Eye (tissue), 1 donor: ENCODE measurements at regions not wholly inside any gene's neighbourhood (a gene's known extent, or its start where the extent isn't known, plus 50 kb on each side); places are given as distances from the start of the nearest gene placed in this dataset.
"Not testable (repeated sequence)": the region's sequence is repeated elsewhere in the genome, so short reads cannot be mapped to it uniquely, and the experiment has no call there.

ENCODE experiments used
- DNase-seq: peaks from one replicate; pipeline ENCODE4 v3.0.0-alpha.2; 2015

- DNase-seq, result peak; percentile 23
Observed at GRCh38 chr5:86461169-86461956, 156.4 kb upstream of the COX7C start.

DNA sequence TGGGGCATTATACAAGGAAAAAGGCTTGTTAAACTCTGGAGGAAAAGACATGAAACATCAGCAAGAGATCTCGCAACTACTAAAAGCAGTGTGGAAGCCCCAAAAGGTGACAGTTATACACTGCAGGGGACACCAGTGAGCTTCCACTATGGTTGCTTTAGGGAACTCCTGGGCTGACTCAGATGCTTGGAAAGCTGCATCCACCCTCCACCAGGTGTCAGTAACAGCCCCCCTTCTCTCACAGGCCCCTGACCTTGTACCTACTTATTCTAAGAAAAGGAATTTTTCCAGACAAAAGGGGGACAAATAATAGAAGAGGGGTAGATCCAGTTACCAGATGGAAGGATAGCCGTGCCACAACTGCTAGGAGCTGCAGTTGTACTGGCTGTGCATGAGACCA is 154.4 kb upstream of the COX7C start:
- DNase-seq, result no peak

DNA sequence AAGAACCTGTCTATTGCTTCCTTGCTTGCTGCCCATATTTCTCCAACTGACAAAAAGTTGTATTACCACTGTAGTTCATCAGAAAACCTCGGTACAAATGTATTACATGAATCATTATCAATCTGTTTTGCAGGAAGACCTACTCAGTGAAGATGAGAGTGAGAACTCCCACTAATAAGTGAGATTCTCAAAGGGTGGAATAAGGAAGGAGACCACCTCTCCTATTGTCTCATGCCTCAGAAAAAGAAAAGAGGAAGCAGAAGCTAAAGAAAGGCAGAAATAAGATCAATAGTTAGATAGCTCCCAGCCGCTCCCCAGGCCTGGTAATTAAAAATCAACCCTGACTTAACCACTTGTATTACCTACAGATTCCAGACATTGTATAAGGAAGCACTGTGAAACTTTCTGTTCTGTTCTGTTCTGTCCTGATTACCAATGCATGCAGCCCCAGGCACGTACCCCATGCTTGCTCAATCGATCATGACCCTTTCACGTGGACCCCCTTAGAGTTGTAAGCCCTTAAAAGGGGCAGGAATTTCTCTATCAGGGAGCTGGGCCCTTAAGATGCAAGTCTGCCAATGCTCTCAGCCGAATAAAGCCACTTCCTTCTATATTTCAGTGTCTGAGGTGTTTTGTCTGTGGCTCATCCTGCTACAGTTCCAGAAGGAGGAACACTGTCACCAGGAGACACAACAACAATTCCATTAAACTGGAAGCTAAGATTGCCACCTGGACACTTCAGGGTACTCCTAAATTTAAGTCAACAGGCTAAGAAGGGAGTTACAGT is 152.5 kb upstream of the COX7C start:
- DNase-seq, result no peak

DNA sequence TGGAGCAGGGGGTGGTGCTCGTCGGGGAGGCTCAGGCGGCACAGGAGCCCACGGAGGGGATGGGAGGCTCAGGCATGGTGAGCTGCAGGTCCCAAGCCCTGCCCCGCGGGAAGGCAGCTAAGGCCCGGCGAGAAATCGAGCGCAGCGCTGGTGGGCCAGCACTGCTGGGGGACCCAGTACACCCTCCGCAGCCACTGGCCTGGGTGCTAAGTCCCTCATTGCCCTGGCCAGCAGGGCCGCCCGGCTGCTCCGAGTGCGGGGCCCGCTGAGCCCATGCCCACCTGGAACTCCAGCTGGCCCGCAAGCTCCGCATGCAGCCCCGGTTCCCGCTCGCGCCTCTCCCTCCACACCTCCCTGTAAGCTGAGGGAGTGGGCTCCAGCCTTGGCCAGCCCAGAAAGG is 151.0 kb upstream of the COX7C start:
- DNase-seq, result not testable (repeated sequence)

DNA sequence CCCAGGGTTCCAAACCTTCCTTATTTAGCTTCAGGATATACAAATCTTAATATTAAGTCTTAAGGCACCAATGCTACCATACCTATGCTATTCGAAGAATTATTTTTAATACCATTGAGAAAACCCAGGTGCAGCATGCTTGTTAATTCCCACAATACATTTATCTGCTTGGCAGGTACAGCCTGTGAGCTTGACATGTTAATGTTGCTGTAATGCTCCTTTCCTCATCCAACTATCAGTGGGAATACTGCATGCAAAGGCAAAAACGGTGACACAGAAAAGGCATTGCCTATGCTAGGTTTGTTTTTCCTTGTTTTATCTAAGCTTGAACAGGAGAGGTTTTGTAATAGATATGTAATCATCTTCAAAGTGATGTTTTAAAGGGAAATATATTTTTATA is 135.7 kb upstream of the COX7C start:
- no peak for DNase-seq

GRCh38 chr5:86493777-86494176 is 124.0 kb upstream of the COX7C start:
- DNase-seq, result no peak

- peak; percentile 4 for DNase-seq
Observed at GRCh38 chr5:86500947-86501346, 116.8 kb upstream of the COX7C start.

GRCh38 chr5:86507574-86507973 is 110.2 kb upstream of the COX7C start:
- DNase-seq, result no peak

- not testable (repeated sequence) for DNase-seq
Observed at GRCh38 chr5:86510330-86510915, 107.3 kb upstream of the COX7C start.

- DNase-seq, result no peak
Observed at GRCh38 chr5:86523718-86524117, 94.0 kb upstream of the COX7C start.

DNA sequence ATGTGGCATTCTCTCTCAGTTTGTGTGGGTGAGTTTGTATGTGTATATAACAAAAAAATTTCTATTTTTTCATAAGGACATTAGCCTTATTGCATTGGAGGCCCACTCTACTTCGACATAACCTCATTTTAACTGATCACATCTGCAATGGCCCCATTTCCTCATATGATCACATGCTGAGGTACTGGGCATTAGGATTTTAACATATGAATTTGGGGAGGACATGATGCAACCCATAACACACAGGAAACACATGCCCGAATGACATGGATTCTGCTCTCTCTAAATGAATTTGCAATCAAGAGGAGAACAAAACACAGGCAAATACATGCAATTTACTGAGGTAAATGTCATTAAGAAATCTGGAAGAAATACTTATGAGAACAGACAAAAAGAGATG is 92.1 kb upstream of the COX7C start:
- no peak for DNase-seq

DNA sequence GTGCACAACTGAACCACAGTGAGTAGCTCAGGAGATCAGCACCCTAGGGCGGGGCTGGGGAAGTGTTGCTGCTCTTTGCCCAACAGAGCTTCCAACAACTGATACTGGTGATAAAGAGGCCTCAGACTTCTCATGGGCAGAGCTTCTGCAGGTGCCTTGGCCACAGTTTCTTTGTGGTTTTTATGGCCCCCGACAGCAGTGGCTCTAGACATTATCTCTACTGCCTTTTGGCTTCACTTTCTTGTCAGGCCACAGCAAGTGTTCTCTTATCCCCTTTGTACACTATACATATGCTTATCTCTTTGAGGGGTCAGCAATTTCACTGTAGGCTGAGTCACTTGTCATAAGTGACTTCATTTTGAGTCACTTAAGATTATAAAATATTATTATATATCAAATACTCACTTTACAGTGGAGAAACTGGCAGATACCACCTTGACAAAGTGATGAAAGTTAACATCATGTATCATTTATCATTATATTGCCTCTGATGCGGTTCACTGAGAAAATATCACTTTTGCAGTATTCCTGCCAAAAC is 90.9 kb upstream of the COX7C start:
- no peak for DNase-seq

- peak; percentile 9 for DNase-seq
Observed at GRCh38 chr5:86532429-86532828, 85.3 kb upstream of the COX7C start.

DNA sequence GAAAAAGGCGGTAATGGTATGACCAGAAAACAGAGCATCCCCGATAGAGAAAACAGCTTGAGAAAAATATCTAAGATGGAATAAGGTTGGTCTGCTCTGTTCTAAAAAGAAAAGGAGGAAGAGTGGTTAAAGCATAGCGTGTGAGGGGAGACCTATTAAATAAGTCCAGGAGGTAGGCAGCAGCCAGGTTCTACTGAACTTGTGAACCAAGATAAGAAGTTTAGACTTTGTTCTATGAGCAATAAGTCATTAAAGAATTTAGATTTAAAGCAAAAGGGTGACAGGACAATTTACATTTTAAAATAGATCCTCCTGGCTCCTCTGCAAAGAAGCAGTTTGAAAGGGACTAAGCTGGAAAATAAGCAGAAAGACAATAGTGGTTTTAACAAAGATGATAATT is 81.3 kb upstream of the COX7C start:
- no peak for DNase-seq

DNA sequence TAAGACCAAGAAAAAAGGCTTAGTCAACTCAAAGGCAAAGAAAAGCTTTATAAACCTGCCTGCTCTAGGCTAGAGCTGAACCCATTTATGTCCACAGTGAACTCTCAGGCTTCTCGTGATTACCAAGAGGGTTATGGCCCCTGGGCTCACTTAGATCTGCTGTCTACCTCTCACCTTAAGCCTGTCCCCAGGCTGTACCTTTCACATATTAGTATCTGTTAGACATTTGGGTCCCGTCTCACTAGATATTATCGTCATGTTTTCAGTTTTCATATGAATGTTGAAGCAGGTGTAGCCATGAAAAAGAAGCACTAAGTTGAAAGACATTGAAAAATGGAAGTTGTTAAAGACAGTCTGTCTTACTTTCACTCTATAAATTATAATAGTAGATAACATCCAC is 75.2 kb upstream of the COX7C start:
- DNase-seq, result no peak

GRCh38 chr5:86546044-86546443 is 71.7 kb upstream of the COX7C start:
- no peak for DNase-seq

DNA sequence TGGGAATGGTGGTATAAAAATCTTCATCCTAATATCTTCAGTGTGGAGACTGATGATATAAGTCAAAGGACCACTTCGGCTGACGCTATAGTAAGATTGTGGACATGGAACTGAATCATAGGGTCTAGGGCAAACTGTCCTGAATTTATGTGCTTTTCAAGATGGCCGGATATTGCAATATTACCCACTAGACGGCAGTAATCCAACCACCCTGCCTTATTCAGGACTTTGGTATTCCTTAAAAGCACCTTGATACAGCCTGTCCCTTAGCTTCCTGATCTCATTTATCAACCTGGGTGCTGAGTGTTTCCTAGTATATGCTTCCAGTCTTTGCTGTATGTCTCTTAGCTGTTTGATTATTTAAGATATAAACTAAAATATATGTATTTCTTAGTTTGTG is 71.2 kb upstream of the COX7C start:
- no peak for DNase-seq

GRCh38 chr5:86554638-86555037 is 63.1 kb upstream of the COX7C start:
- no peak for DNase-seq

GRCh38 chr5:86557920-86558319 is 59.8 kb upstream of the COX7C start:
- no peak for DNase-seq

GRCh38 chr5:86565197-86565789 is 52.4 kb upstream of the COX7C start:
- DNase-seq, result no peak

GRCh38 chr5:86566030-86566429 is 51.7 kb upstream of the COX7C start:
- not testable (repeated sequence) for DNase-seq
